ENCODE measurements at regions not wholly inside any gene's neighbourhood (a gene's known extent, or its start where the extent isn't known, plus 50 kb on each side); places are given as distances from the start of the nearest gene placed in this dataset.

GRCh38 chr2:134163336-134163735 lies 90.5 kb upstream of the MGAT5 start:
- H3K4me3 ChIP-seq (ENCODE audit: low read length), result no peak overlapping the region
- TF ChIP-seq ZNF274 (IDR thresholded peaks at IDR 0.05; ENCODE audit: low read depth, low read length), result no peak

- no peak overlapping the region for H3K4me3 ChIP-seq (ENCODE audit: low read length)
- TF ChIP-seq ZNF274 (IDR thresholded peaks at IDR 0.05; ENCODE audit: low read depth, low read length), result no peak
Measured at GRCh38 chr2:134164306-134164705, 89.6 kb upstream of the MGAT5 start.

GRCh38 chr2:134167015-134167414 lies 86.9 kb upstream of the MGAT5 start:
- no peak overlapping the region for H3K4me3 ChIP-seq (ENCODE audit: low read length)
- TF ChIP-seq ZNF274 (IDR thresholded peaks at IDR 0.05; ENCODE audit: low read depth, low read length), result no peak

GRCh38 chr2:134169788-134170187 lies 84.1 kb upstream of the MGAT5 start:
- TF ChIP-seq ZNF274 (IDR thresholded peaks at IDR 0.05; ENCODE audit: low read depth, low read length), result no peak
- H3K4me3 ChIP-seq (ENCODE audit: low read length), result no peak overlapping the region

- no peak overlapping the region for H3K4me3 ChIP-seq (ENCODE audit: low read length)
- no peak for TF ChIP-seq ZNF274 (IDR thresholded peaks at IDR 0.05; ENCODE audit: low read depth, low read length)
Measured at GRCh38 chr2:134170294-134170693, 83.6 kb upstream of the MGAT5 start.

GRCh38 chr2:134170700-134171099 lies 83.2 kb upstream of the MGAT5 start:
- H3K4me3 ChIP-seq (ENCODE audit: low read length), result no peak overlapping the region
- TF ChIP-seq ZNF274 (IDR thresholded peaks at IDR 0.05; ENCODE audit: low read depth, low read length), result no peak

GRCh38 chr2:134173338-134174016 lies 80.4 kb upstream of the MGAT5 start:
- TF ChIP-seq ZNF274 (IDR thresholded peaks at IDR 0.05; ENCODE audit: low read depth, low read length), result no peak
- H3K4me3 ChIP-seq (ENCODE audit: low read length), result no peak overlapping the region

GRCh38 chr2:134174711-134175110 lies 79.2 kb upstream of the MGAT5 start:
- no peak overlapping the region for H3K4me3 ChIP-seq (ENCODE audit: low read length)
- no peak for TF ChIP-seq ZNF274 (IDR thresholded peaks at IDR 0.05; ENCODE audit: low read depth, low read length)

GRCh38 chr2:134175834-134176233 lies 78.0 kb upstream of the MGAT5 start:
- no peak overlapping the region for H3K4me3 ChIP-seq (ENCODE audit: low read length)
- TF ChIP-seq ZNF274 (IDR thresholded peaks at IDR 0.05; ENCODE audit: low read depth, low read length), result no peak

GRCh38 chr2:134177351-134177931 lies 76.4 kb upstream of the MGAT5 start:
- no peak overlapping the region for H3K4me3 ChIP-seq (ENCODE audit: low read length)
- no peak for TF ChIP-seq ZNF274 (IDR thresholded peaks at IDR 0.05; ENCODE audit: low read depth, low read length)

- TF ChIP-seq ZNF274 (IDR thresholded peaks at IDR 0.05; ENCODE audit: low read depth, low read length), result no peak
Measured at GRCh38 chr2:134178138-134178877, 75.6 kb upstream of the MGAT5 start.

GRCh38 chr2:134181219-134181618 lies 72.7 kb upstream of the MGAT5 start:
- H3K4me3 ChIP-seq (ENCODE audit: low read length), result no peak overlapping the region
- TF ChIP-seq ZNF274 (IDR thresholded peaks at IDR 0.05; ENCODE audit: low read depth, low read length), result no peak

More at GRCh38 chr2:134178138-134178877, 75.6 kb upstream of the MGAT5 start:
- no peak overlapping the region; the same call in 1 of the 2 replicates for H3K4me3 ChIP-seq (ENCODE audit: low read length)

- no peak for TF ChIP-seq ZNF274 (IDR thresholded peaks at IDR 0.05; ENCODE audit: low read depth, low read length)
- no peak overlapping the region for H3K4me3 ChIP-seq (ENCODE audit: low read length)
Measured at GRCh38 chr2:134183679-134184078, 70.2 kb upstream of the MGAT5 start.

- TF ChIP-seq ZNF274 (IDR thresholded peaks at IDR 0.05; ENCODE audit: low read depth, low read length), result no peak
- no peak overlapping the region for H3K4me3 ChIP-seq (ENCODE audit: low read length)
Measured at GRCh38 chr2:134185639-134186038, 68.2 kb upstream of the MGAT5 start.

All from GM08714 (cell line).